GM19238 (cell line): ENCODE measurements at regions not wholly inside any gene's neighbourhood (a gene's known extent, or its start where the extent isn't known, plus 50 kb on each side); places are given as distances from the start of the nearest gene placed in this dataset.
"Not testable (repeated sequence)": the region's sequence is repeated elsewhere in the genome, so short reads cannot be mapped to it uniquely, and the experiment has no call there.

Experiments used
- DNase-seq: peaks from one replicate; pipeline ENCODE4 v3.0.0; 2011; ENCODE audit warnings: low spot score; ENCODE audit not compliant: insufficient read length

DNA sequence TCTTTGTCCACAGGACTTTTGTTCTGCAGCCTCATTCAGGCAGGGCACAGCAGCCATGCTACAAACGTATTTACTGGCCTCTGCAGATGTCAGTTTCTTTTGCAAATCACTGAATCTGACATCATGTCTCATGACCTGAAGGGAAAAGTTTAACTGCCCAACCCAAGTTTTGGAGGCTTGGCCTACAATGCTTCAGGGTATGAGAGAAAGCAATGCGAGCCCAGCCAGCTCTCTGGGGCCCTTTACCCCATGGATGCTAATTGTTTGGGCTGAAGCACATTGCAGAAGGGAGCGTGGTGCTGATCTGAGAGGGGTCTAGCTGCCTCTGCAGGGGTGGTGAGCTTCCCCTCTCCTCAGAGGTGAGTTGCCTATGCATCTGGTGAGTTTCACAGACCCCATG lies 179.9 kb upstream of the CXCL12 start:
- DNase-seq, result no peak

GRCh38 chr10:44566786-44567185 lies 181.9 kb upstream of the CXCL12 start:
- no peak for DNase-seq

DNA sequence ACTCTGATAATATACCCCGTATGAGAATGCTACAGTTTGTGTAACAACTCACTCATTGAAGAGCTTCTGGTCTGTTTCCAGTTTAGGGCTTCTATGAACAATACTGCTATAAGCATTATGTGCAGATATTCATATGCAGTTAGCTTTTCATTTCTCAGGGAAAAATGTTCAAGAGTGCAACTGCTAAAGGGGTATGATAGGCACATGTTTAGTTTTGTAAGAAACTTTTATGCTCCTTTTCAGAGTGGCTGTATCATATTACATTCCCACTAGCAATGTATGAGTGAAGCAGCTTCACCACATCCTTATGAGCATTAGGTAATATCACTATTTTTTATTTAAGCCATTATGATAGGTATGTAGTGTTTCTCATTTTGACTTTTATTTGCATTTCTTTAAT lies 182.6 kb upstream of the CXCL12 start:
- DNase-seq, result no peak

DNA sequence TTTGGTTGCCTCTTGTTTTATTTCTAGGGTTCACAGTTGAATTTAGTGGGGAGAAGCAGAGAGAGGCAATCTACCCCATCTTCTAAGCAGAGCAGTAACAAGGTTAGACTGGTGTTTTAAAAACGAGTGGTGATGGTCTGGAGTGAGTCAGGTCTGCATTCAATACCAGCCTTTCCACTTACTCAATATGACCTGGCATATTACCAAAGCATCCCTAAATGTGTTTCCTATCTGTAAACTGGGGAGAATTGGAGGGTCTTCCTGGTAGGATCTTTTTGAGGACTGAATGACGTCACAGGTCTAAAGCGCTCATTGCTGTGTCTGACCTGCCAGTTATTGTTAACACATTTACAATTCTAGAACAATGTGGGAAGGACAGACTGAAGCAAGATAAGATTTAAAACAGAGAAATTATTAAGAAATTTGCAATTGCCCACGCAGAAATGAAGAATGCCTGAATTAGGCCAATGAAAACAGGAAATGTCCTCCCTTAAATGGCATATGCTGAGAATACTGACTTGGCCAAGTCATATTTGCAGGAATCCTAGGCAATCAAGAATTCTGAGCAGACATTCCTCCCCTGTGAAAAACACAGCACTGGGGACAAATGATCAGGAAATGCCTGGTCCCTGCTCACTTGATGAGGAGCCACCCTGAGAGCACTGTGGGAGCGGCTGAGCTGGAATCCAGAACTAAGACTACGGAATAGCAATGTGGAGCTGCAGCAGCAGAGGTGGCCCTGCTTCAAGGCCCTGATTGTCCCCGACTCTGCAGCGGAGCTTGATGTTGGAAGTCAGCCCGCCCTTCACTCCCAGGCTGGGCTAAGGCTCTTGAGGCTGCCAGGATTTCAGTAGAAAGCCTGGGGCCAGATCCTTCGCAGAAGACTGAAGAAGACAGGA lies 184.5 kb upstream of the CXCL12 start:
- DNase-seq, result no peak

DNA sequence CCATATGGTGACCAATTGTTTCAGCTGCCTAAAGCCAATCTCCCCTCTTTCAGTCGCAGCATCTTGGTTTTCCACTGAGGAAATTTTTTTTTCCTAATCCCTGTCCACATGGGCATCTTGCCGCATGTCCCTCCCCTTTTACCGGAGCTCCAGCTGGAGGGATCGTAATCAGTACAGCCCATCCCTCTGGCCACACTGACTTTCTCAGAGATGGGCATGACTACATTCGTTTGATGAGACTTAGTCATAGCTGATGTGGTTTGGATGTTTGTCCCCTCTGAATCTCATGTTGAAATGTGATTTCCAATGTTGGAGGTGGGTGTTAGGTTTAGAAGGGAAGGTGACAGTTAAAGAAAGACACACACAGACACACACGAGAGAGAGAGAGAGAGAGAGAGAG lies 186.8 kb upstream of the CXCL12 start:
- DNase-seq, result no peak

DNA sequence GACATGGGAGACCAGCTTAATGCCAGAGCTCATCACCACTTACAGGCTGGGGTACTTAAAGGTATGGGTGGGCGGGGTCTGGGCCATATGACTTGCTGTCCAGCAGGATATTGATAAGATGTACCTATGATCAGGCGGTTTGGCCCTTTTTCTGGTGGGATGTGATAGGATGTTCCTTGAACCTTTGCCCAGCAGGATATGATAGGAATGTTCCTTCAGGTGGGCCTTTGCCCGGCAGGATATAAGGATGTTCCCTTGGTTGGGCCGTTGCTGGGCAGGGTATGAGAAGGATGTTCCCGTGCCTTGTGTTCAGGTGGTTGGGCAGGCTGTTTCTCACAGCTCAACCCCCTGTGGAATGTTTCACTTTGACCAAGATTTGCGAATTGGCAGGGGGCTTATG lies 187.2 kb upstream of the CXCL12 start:
- no peak for DNase-seq

DNA sequence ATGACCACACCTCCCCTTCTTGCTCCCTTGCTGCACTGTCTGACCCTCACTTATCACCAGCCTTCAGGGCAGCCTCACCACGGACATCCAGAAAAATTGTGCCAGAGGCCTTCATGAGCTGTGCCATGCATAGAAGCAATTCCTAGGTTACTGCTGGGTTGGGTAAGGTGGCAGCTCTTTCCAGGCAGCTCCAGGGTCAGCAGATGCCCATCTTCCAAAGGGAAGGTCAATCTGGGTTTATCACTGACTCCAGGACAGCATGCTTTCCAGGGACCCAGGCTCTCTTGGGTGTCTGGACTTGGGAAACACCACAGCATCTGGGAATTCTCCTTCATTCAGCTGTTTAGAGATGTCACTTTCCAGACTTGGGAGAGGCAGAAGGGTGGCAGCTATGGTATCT lies 188.9 kb upstream of the CXCL12 start:
- DNase-seq, result no peak

GRCh38 chr10:44574596-44575480 lies 189.9 kb upstream of the CXCL12 start:
- DNase-seq, result no peak

- DNase-seq, result no peak
These were observed 190.9 kb upstream of the CXCL12 start for GRCh38 chr10:44575601-44576380.

- DNase-seq, result no peak
These were observed 191.8 kb upstream of the CXCL12 start for GRCh38 chr10:44576702-44577191.

GRCh38 chr10:44577533-44577932 lies 192.6 kb upstream of the CXCL12 start:
- no peak for DNase-seq

GRCh38 chr10:44578271-44578670 lies 193.4 kb upstream of the CXCL12 start:
- no peak for DNase-seq

- DNase-seq, result not testable (repeated sequence)
These were observed 194.1 kb upstream of the CXCL12 start for GRCh38 chr10:44578963-44579362.

DNA sequence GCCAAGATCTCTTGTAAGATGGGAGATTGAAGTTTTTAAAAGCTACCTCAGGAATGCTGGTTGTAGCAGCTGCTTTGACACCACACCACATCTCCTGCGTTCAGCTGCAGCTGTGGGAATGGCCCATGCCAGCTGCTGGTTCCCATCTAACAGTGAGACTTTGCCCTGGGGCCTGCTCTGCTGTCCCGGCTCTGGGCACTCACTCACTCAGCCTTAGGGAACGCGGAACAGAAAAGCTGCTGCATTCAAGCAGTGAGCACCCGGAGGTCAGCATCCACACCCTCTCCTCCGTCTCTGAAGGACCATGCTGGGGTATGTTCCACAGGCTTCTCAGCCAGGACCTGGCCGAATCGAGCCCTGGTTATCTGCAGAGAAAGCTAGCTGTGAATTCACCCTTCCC lies 197.1 kb upstream of the CXCL12 start:
- DNase-seq, result no peak

DNA sequence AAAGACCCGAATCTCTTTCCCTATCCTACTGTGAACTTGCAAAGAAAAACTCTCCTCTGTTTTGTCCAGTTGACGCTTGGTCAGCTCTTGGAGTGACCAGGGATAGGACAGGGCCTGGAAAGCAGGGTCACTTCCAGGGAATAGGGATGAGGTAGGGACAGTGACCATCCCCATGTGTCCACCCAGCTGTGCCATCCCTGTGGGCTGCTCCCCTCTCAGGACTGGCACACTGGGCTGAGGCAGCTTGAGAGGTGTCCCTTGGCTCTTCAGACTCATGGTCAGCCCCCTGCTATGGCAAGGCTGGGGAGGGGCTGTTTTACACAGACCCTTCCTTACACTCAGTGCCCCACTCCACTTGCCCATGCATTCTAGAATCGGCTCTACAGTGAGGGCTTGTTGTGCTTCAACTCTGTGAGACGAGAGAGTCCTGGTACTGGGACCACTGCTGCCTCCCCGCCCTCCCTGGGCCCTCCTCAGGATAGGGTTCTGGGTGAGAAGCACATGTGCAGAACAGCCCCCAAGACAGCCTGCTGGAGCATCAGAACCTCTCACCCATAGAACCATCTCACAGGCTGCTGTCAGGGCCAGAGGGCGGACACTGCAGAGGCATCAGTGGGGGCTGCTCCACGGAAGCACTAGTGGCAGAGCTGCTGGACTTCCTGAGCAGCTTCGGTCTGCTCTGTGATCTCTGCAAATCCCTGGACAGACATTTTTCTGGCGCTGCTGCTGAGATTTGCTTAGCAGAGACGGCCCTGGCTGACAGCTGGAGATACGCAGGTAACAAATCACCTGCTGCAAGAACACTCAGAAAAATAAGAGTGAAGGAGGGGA lies 202.8 kb upstream of the CXCL12 start:
- DNase-seq, result no peak

- DNase-seq, result no peak
These were observed 204.5 kb upstream of the CXCL12 start for GRCh38 chr10:44589181-44589943.

DNA sequence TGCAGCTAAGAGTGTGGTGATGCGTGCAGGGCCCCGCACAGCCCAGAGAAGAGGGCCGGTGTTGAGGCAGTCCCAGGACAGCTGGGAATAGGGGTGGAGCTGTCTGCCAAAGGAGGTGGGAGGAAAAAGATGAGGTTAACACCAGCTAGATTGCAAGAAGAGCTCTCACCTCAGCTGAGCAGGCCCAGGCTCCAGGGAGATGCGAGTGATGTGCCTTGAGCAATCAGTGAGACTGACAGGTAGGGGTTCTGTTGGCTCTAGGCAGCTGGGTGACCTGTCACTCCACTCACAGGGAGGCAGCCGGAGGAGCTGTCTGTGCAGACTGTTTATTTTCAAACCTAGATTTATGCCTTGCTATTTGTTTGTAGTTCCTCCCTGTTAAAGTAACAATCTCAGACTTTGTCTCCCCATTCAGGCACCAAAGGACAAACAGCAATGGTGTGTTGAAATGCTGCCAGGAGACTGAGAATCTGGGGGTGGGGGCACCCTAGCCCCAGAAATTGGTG lies 205.1 kb upstream of the CXCL12 start:
- no peak for DNase-seq

- DNase-seq, result no peak
These were observed 207.0 kb upstream of the CXCL12 start for GRCh38 chr10:44591911-44592310.

- DNase-seq, result no peak
These were observed 209.1 kb upstream of the CXCL12 start for GRCh38 chr10:44593952-44594351.

DNA sequence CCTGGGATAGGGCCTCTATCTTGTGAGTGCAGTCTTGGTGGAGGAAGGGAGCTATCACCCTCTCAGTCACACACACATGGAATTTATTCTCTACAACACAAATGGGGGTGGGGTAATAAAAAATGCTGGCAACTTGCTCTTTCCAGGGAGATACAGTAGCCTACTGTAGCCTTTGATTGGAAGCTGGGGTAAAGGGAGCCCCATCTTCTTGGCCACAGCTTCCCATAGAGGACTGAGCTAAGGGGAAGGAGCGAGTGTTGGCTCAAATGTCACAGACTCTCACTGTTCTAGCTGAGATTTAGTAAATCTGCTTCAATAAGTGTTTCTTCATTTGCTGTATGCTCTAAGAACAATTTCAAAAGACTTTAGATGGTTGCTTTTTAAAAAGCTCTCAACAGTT lies 222.2 kb upstream of the CXCL12 start:
- no peak for DNase-seq
